ENCODE measurements at regions not wholly inside any gene's neighbourhood (a gene's known extent, or its start where the extent isn't known, plus 50 kb on each side); places are given as distances from the start of the nearest gene placed in this dataset.
"Not testable (repeated sequence)": the region's sequence is repeated elsewhere in the genome, so short reads cannot be mapped to it uniquely, and the experiment has no call there.

DNA sequence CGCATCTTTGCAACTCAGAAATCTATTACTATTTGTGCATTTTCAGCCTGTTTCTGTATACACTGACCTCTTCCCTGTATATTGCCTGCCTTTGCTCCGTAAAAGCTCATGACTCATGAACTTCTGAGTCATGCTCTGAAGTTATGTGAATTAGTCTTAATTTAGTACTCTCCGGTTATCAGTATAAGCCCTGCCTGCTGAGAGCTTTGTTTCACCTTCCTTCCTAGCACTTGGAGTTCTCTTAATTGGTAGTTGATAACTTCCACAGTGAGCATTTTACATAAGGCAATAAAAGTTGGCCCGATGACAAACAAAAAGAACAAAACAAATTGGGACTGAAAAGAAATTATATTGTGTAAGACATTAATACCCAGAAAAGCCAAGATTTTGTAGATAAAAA is 231.4 kb downstream of the GJA1 start:
- CTCF ChIA-PET, result no interaction called here
- POLR2A ChIA-PET, result no interaction called here
- DNase-seq (ENCODE audit: extremely low spot score), result no peak
- TF ChIP-seq CTCF (IDR thresholded peaks at IDR 0.05; ENCODE audit: control extremely low read depth, extremely low read depth, low read depth, missing control alignments), result no peak

GRCh38 chr6:121668259-121668658 is 232.8 kb downstream of the GJA1 start:
- no peak for TF ChIP-seq CTCF (IDR thresholded peaks at IDR 0.05; ENCODE audit: control extremely low read depth, extremely low read depth, low read depth, missing control alignments)
- CTCF ChIA-PET, result no interaction called here
- no peak for DNase-seq (ENCODE audit: extremely low spot score)
- POLR2A ChIA-PET, result no interaction called here

DNA sequence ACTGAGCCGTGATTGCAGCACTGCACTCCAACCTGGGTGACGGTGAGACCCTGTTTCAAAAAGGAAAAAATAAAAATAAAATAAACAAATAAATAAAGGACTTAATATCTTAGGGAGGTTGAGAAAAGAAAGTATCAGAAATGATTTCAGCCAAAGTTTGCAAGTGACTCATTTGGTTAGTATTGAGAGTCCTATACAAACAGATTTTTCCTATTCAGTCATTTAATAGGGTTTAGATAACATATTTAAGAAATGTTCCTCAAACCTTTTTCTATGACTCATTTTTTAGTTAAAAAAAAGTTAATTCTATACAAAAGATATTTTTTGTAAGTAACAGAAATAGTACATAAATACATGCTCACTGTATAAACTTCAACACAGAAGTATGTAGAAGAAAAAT is 235.1 kb downstream of the GJA1 start:
- ChIA-PET CTCF (interaction anchor here (1.3 to 1.4 kb wide), 2 partner anchors 11 to 15 kb away, joined by 3 to 4 read pairs; no protein-coding TSS in a partner anchor), POLR2A (no interaction called here)
- TF ChIP-seq CTCF (IDR thresholded peaks at IDR 0.05; ENCODE audit: control extremely low read depth, extremely low read depth, low read depth, missing control alignments), result no peak
- DNase-seq (ENCODE audit: extremely low spot score), result no peak

GRCh38 chr6:121677571-121677970 is 242.1 kb downstream of the GJA1 start:
- no peak for DNase-seq (ENCODE audit: extremely low spot score)
- no peak for TF ChIP-seq CTCF (IDR thresholded peaks at IDR 0.05; ENCODE audit: control extremely low read depth, extremely low read depth, low read depth, missing control alignments)
- POLR2A ChIA-PET, result no interaction called here
- CTCF ChIA-PET, result no interaction called here

DNA sequence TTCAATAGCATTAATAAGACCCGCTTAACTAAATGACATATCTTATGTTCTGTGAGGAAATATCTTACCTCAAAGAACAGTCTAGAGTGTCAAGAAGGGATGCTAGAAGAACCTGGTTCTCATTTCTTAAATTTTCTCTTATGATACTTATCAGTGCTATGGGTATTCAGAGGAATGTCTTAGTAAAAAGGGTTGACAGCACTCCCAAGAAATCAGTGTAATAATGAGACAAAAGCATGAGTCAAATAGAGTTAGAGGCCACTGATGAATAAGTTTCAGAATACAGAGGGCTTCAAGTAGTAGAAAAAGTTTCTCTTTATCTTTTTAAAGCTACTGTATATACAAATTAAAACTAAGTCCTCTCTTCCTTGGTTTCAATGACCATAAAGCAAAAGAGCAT is 242.8 kb downstream of the GJA1 start:
- no peak for TF ChIP-seq CTCF (IDR thresholded peaks at IDR 0.05; ENCODE audit: control extremely low read depth, extremely low read depth, low read depth, missing control alignments)
- ChIA-PET CTCF (no interaction called here), POLR2A (no interaction called here)
- no peak for DNase-seq (ENCODE audit: extremely low spot score)

DNA sequence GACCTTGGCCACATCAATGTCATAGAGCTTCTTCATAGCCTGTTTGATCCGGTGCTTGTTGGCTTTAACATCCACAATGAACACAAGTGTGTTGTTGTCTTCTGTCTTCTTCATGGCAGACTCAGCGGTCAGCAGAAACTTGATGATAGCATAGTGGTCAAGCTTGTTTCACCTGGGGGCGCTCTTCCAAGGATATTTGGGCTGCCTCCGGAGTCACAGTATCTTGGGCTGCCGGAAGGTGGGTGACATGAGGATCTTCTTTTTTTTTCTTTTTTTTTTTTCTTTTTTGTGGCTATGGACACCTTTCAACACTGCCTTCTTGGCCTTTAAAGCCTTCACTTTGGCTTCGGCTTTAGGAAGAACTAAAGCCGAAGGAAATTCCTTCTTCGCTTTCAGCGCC is 244.6 kb downstream of the GJA1 start:
- ChIA-PET CTCF (no interaction called here), POLR2A (no interaction called here)
- TF ChIP-seq CTCF (IDR thresholded peaks at IDR 0.05; ENCODE audit: control extremely low read depth, extremely low read depth, low read depth, missing control alignments), result no peak
- no peak for DNase-seq (ENCODE audit: extremely low spot score)

DNA sequence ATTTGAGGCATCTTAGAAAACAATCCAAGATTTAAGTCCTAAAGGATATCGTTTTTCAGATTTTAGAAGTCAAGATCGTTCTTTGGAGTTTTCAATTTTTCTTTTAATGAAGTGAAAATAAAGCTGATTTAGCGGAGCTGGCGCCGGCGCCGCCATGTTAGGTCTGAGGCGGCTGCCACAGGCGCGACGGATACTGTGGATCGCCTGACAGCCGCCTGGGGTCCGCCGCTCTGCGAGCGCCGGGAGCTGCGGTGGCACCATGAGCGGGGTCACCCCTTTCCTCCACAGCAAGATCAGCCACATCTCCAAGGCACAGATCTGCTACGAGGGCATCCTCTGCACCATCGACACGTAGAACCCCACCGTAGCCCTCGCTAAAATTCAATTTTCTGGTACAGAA is 247.2 kb downstream of the GJA1 start:
- POLR2A ChIA-PET, result no interaction called here
- TF ChIP-seq CTCF (IDR thresholded peaks at IDR 0.05; ENCODE audit: control extremely low read depth, extremely low read depth, low read depth, missing control alignments), result no peak
- no peak for DNase-seq (ENCODE audit: extremely low spot score)
- CTCF ChIA-PET, result no interaction called here

DNA sequence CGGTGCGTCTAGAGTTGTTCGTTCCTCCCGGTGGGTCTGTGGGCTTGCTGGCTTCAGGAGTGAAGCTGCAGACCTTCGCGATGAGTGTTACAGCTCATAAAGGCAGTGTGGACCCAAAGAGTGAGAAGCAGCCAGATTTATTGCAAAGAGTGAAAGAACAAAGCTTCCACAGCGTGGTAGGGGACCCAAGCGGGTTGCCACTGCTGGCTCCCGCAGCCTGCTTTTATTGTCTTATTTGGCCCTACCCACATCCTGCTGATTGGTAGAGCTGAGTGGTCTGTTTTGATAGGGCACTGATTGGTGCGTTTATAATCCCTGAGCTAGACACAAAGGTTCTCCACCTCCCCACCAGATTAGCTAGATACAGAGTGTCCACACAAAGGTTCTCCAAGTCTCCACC is 250.4 kb downstream of the GJA1 start:
- POLR2A ChIA-PET; DNase-seq (ENCODE audit: extremely low spot score): not testable (repeated sequence)
- CTCF ChIA-PET, result interaction anchor here (1.2 to 2.0 kb wide), 2 partner anchors 13 to 16 kb away, joined by 3 to 5 read pairs; no protein-coding TSS in a partner anchor
